C1 segment of cervical spinal cord (tissue), 14 donors: ENCODE measurements at regions not wholly inside any gene's neighbourhood (a gene's known extent, or its start where the extent isn't known, plus 50 kb on each side); places are given as distances from the start of the nearest gene placed in this dataset.
"Not testable (repeated sequence)": the region's sequence is repeated elsewhere in the genome, so short reads cannot be mapped to it uniquely, and the experiment has no call there.

Experiments
- DNase-seq, 14 donors: peaks; one replicate each; lab custom pipeline; 2025; lab: John Stamatoyannopoulos, UW

DNA sequence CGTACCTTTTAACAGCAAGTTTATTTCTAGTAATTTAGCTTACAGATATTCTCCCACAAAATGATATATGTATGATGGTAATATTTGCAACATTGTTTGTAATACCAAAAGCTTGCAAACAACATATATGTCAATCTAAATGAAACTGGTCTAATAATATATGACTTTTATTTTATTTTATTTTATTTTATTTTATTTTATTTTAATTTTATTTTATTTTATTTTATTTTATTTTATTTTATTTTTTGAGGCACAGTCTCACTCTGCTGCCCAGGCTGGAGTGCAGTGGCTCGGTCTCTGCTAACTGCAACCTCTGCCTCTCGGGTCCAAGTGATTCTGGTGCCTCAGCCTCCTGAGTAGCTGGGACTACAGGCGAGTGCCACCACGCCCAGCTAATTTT lies 94.6 kb upstream of the ABCA1 start:
- not testable (repeated sequence) for DNase-seq

DNA sequence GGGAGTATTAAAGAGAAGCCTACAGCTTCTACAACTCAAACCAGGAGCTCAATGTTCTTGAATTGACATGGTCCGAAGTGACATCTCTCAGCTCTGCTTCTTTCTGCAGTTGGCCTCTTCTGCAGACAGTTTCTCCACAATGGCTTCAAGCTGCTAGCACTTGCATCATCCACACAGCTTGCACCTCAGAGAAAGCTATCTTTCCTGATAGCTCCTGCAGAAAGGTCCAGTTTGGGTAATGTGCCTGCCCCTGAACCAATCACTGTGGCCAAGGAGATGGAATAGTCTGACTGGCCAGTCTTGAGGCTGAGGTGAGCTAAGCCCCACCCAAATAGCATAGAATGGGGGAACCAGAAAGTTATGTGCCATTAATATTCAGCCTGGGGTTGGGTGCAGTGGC lies 95.8 kb upstream of the ABCA1 start:
- DNase-seq: no peak

DNA sequence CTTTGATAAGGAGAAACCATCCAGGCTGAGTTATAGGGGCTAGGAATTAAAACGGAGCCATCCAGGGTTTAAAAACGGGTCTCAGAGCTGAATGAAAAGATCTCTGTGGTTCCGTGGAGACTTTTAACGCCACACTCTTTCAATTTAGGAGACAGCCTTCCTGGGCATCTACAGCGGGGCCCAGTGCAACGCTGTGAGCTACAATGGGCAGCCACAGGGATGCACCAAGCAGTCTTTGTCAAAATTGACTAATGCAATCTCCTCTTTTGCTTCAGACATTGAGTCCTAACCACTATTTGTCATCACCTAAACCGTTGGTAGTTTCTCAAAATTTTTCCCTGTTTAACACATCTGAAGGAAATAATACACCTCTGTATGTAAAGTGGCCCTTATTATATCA lies 96.6 kb upstream of the ABCA1 start:
- DNase-seq: no peak

DNA sequence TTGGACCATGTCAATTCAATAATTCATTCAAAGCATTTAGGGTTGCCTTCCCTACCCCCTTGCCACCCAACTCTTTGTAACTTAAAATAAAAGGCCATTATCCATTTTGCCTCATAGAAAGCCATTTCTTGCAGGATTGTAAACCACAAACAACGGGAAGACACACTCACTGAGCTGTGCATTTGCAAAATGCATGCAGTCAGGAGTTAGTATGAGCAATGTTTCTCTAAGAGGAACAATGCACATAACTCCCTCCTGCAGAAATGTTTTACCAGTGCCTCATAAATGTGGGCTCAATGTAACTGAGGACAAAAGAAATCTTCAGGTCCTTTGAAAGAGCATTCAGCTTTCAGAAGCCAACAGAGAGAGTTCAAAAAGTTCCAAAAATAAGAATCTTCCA lies 98.5 kb upstream of the ABCA1 start:
- no peak for DNase-seq

DNA sequence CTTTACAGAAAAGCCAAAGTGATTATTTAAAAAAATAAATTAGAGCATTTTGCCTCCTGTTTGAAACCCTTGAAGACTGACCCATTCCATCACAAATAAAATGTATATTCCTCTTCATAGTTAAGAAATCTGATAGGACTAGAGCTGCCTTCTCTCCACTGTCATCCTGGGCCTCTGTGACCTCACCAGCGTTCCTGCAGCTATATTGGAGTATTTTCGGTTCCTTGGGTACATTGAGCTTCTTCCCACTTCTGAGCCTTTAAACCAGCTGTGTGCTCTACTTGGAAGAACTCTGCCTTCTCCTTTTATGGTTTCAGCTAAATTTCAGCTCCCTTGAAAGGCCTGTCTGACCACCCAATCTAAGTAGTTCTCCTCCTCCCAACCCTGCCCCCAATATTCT lies 99.1 kb upstream of the ABCA1 start:
- DNase-seq: no peak

DNA sequence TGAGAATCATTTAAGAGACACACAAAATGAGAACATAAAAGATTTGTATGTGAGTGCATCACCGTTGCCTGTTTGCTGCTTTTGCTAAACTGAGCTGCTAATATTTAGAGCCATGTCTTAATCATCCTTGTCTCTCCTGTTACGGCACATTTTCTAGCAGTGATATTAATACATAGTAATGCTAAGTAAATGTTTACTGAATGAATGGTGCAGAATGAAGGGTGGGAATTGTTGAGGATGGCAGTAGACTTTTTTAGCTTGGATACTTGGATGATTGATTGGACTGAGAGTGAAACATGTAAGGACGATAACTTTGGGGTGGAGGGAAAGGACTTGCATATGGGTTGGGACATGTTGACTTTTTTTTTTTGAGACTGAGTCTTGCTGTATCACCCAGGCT lies 102.3 kb upstream of the ABCA1 start:
- DNase-seq: no peak

DNA sequence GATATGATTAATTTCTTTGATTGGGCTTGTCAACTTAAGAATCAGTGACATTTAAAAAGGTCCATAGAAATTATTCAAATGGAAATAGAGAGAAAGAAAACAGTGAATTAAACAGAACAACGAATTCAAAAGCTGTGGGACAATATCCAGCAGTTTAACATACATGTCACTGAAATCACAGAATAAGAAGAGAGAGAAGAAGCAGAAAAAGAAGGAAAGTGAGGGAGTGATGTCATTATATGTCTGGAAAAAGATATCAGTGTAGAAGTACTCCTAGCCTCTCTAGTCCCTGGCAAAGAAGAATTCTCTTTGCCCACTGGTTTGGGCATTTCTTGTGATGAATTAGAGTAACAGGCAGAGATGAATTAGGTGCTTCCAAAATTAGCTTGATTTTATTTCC lies 109.2 kb upstream of the ABCA1 start:
- DNase-seq: no peak

DNA sequence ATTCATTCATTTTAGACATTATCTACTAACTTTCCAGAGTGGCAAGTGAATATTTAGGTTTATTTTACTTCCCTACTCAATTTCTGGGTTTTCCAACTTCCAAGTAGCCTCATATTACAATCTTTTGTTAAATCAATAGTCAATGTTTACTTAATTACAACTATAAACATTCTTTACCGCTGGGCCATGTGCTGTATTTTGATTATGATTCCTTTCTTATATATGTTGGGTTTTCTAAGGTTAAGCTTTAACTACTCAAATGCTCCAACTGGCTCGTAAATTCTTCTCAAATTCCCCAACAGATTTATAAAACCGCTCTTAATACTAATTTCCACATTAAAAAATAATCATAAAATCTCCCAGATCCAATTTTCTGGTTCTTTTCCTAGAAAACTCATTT lies 110.1 kb upstream of the ABCA1 start:
- no peak for DNase-seq

DNA sequence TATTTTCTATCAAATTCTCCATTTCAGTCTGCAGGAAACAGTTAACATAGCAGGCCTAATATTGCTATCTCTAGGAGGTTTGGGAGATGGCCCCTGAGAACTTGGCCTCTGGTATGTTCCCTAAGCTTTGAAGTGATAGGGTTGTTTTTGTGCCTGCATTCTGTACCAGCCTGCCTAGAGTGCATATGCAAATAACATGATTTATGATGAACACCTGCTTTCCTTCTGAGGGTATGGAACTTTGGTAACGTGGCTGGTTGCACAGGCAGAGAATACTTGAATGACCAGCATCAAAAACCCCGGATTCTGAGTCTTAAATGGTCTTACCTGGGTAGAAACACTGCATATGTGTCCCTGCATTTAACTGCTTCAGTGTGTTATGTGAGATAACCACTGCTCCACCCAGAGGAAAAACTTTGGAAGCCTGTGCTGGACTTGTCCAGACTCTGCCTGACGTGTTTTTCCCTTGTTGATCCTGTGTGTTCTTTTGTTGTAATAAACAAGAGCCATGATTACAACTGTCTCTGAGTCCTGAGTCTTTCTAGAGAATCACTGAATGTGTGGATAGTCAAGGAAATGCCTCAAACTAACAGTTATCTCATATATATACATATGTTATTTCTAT lies 111.3 kb upstream of the ABCA1 start:
- DNase-seq: no peak

DNA sequence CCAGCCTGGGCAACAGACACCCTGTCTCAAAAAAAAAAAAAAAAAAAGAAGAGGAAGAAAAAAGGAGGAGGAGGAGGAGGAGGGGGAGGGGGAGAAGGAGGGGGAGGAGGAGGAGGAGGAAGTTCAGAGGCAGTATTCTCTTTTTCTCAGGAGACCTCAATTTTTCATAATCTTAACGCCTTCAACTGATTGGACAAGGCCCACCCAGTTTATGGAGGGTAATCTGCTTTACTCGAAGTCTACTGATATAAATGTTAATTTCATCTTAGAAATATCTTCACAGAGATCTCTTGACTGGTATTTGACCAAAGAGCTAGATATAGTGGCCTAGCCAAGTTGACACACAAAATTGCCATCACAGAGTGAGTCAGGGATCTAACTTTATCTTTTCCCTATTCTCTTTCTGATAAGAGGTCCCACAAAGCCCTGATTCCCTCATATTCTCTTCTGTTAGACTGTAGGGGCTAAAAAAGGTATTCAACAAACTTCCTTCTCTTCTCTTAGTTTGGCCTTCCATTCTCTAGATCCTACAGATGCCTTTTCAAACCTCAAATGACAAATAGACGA lies 115.5 kb upstream of the ABCA1 start:
- no peak for DNase-seq

DNA sequence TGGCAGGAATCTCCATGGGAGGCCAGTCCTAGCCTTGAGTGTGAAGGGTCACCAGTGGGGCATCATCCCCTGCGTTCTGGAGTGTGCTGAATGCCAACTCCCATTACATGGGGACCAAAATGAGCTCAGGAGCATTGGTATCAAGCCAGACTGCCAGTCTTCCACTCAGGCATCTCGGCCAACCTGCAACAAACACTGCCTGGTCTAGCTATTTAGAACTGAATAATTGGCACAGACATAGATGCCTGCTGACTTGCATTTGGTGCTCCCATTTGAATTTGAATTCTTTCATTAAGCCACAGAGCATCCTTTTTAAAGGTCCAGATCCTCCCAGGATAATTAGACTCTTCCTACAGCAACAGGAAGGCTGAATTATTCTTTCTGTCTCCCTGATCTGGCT lies 116.6 kb upstream of the ABCA1 start:
- DNase-seq: peak in 9 of 14 donors; percentile 7 to 87 (median 28)

DNA sequence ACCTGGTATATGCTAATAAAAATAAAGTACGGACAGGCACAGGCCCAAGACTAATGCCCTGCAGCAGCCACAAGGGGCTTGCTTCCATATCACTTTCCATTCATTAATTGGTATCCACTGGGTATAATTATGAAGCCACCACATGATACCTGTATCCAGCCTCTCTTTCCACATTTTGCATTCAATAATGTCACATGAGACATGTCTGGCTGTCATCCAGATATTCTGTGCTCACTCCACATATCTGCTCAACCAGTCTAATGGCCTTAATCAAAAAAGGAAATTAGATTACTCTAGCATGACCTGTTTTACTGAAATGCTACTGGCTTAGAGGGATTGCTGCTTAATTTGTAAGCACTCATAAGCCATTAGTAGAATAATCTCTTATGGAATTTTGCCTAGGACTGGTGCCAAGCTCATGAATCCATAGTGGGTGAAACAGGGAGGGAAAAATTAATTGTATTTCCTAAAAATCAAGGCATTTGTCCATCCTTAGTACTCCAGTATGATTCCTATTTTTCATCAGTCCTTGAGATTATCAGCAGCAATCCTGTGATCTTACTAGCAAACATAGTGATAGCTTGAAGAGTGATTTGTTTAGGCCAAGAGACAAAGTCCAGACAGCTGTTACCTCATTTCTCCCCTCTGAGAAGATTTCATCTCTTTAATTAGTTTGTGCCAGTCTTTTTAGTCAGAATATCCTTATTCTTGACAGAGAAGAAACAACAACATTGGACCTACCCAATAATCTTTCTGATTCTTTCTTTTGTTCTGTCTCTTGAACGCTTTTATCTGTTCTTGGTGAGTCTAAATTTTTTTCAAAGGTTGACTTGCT lies 119.2 kb upstream of the ABCA1 start:
- peak in 1 of 14 donors; percentile 40 for DNase-seq

DNA sequence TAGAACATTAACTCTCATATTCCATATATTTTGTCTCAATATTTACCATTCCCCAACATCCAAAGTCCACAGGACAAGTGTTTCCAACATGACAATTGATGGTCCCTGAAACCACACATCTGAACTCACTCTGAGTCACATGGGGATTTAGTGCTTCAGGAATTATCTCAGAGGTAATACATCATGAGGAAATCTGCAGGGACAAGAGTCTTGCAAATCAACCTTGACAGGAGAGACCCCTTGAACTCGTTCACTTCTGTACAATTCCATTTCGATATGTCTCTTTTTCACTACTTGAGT lies 119.7 kb upstream of the ABCA1 start:
- no peak for DNase-seq

DNA sequence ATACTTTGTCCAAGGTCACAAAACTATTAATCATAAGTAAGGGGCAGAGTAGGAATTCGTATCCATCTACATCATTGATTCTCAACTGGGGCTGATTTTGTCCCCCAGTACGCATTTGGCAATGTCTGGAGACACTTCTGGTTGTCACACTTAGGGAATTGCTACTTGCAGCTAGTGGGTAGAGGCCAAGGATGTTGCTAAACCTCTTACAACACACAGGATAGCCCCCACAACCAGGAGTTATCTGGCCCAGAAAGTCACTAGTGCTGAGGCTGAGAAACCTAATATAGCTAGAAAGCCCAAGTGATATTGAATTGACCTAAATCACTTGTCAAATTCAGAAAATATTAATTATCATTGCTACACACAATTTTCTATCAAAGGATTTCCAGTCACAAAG lies 120.4 kb upstream of the ABCA1 start:
- DNase-seq: no peak

DNA sequence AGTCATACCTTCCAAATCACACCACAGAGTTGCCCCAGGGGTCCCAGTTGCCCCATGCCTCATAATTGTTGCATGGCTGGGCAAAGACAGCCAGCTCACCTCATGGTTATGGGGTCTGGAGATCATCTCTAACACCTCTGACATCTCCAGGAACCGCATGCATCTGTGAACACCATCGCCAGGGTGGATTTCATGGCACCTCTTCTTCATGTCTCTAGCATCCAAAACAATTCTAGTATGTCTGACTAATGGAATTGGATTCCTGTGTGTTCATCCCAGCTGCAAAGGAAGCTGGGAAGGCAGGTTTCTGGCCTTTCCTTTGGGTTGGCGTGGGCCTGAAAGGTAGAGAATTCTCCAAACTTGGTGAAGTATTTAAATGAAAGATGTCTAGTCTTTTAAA lies 122.3 kb upstream of the ABCA1 start:
- DNase-seq: no peak

DNA sequence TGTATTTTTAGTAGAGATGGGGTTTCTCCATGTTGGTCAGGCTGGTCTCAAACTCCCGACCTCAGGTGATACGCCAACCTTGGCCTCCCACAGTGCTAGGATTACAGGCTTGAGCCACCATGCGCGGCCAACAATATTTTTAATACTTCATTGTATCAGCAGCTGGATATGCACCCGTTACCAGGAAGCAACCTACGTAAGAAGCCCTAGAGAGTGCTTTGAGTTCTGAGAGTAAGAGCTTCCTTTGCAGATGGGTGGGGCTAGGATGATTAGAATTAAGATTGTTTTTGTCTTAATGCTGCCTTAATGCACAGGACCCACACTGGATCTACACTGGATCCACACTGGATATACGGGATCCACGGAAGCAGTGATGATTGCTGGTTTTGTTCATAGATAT lies 123.9 kb upstream of the ABCA1 start:
- no peak for DNase-seq

DNA sequence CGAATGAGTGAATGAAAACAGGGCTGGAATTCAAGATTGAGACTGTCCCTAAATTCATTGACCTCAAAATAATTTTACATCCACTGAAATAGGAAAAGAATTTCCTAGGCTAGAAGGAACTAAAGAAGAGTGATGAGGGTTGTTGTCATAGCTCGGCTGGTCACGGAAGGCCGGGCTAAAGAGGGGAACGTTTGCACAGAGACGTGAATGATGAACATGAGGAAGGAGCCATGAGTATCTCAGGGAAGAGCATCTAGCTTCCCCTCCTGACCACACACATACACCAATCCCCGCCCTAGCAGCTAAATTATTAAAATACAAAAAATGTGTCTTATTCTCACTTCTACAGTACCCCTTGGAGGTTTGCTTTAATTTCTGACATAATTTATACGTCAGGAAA lies 124.4 kb upstream of the ABCA1 start:
- DNase-seq: no peak

DNA sequence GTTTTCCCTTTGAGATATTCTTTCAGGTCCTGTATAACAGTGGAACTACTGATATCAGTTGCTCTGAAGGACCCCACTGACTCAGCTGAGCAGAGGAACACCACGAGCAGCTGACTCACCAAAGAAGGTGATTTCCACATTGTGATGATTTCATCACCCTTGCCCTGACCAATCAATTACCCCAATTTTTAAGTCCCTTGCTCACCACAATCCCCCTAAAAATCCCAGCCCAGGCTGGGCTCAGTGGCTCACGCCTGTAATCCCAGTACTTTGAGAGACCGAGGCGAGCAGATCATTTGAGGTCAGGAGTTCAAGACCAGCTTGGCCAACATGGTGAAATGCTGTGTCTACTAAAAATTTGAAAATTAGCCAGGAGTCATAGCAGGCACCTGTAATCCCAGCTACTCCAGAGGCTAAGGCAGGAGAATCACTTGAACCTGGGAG lies 125.3 kb upstream of the ABCA1 start:
- no peak for DNase-seq

DNA sequence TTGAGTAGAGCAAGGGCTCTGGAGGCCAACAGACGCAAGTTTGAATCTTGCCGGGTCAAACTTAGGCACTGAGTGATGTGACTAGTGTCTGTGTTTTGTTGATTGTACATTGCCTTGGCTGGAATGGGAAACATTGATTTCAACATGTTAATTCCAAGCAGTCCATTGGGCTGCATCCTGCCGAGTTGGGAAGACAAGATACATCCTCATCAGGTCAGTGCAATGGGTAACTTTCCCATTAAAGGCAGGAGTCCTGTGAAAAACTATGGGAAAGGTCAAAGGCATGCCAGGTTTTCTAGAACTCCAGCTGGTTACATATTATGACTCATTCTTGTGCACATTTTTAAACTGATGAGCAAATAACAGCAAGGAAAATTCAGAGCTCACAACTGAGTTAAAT lies 126.5 kb upstream of the ABCA1 start:
- DNase-seq: no peak

DNA sequence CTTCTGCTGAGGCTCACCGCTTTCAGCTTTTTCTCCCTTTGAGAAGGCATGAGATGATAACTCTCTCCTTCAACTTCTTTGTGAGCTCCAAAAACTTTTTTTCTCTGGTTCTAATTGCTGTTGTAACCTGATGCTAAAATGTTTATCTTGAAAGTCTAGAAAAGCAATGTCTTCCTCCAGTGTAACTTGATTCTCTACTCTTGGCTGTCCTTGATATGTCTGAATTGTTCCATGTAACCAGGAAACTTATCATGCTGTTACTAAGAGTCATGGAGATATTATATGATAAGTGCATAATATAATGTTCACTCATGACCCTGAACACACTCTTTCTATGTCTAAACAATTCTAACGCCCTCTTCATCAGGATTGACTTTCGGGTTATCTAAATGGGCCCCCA lies 128.0 kb upstream of the ABCA1 start:
- DNase-seq: no peak

DNA sequence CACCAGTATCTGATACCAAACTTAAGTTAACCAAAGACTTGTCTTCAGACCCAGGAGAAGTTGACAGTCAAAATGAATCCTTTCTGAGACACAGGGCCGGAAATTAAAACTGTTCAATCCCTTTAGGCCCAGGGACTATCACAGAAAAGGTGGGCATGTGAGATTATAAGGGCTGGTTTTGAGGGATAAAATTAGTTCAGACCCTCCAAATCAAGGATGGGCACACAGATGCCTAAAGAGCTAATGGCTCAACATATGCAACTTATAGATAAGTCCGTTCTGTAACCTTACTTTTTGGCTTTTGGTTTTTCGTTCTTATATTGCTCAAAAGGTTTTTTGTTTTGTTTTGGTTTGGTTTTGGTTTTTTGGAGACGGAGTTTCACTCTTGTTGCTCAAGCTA lies 129.6 kb upstream of the ABCA1 start:
- no peak for DNase-seq

DNA sequence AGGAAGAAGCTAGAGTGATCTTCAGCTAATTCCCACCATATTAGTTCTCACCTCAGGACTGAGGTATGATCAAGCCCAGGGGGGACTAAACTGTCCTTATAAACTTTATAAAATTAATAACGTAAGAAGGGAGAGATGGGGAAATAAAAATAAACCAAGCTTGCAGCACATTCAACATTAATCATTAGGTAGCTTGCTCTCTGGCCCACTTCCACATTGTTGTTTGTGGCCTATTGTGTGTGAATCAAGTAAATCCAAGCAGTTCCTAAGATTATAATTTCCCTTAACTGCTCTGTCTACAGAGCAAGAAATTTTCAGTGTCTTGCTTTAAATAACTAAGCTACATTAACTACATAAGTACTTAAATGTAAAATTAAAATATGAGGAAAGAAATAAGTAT lies 131.3 kb upstream of the ABCA1 start:
- no peak for DNase-seq

DNA sequence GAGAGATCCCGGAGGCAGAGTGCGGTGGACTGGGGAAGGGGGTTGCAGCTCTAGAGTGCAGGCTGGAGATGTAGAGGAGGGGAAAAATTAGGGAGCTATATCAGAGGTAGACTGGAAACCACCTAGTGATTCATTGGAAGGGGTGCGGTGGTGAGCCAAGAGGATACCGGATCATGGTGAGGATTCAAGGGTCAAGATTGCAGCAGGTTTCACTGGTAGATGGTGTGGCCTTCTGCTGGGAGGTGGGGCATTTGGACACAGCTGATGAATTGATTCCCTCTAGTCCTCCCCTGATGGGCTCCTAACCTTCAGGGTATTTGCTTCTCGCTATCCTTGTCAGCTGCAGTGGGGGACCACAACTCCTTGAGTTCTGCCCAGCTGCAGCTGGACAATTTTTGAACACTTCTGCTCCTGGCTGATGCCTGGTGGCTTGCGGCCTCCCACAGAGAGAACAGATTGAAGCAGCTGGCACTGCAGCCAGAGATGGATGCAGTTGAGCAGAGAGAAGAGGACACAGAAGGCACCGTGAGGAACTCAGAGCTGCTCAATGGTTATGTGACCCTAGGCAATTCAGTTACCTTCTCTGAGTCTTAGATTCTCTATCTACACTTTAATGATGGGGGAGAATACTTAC lies 134.4 kb upstream of the ABCA1 start:
- DNase-seq: no peak
